ENCODE measurements at regions not wholly inside any gene's neighbourhood (a gene's known extent, or its start where the extent isn't known, plus 50 kb on each side); places are given as distances from the start of the nearest gene placed in this dataset.

GRCh38 chr7:132061937-132062336 lies 505.5 kb upstream of the PODXL start:
- ChIA-PET POLR2A (ENCODE audit: partially characterized antibody) (no interaction called here), CTCF (ENCODE audit: partially characterized antibody) (no interaction called here)
- intact Hi-C loops (cut with micrococcal nuclease), result no loop called here
- Mint-ChIP-seq H3K4me1 (no peaks in the 10 kb centered on the region), H3K9me3 (peaks cover 0 to 7% (median 3%) of the 10 kb centered on the region in 8 donors), H3K27ac (no peak overlapping the region), H3K4me3 (no peak overlapping the region), H3K36me3 (no peaks in the 10 kb centered on the region), H3K27me3 (peaks cover 0 to 3% of the 10 kb centered on the region in 2 donors)
- Histone ChIP-seq H3K4me1 (ENCODE audit: insufficient read depth, low read length) (no peaks in the 10 kb centered on the region), H3K4me3 (ENCODE audit: low read length in 2 of 2) (no peak overlapping the region), H3K27ac (ENCODE audit: low read depth, low read length) (no peak overlapping the region), H3K36me3 (ENCODE audit: insufficient read depth, low read length) (no peaks in the 10 kb centered on the region), H3K9me3 (ENCODE audit: control insufficient read depth in 1 of 2, low read length in 2 of 2) (no peaks in the 10 kb centered on the region), H3K27me3 (ENCODE audit: insufficient read depth, low read length) (no peaks in the 10 kb centered on the region)
- DNase-seq, result no peak

DNA sequence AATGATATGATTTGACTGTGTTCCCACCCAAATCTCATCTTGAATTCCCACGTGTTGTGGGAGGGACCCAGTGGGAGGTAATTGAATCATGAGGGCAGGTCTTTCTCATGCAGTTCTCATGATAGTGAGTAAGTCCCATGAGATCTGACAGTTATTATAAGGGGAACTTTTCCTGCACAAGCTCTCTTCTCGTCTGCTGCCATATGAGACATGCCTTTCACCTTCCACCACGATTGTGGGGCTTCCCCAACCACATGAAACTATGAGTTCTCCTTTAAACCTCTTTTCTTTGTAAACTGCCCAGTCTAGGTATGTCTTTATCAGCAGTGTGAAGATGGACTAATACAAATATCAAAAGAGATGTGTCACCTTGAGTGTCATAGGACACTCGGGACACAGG lies 502.7 kb upstream of the PODXL start:
- CTCF ChIA-PET (ENCODE audit: partially characterized antibody), result no interaction called here
- intact Hi-C loops (cut with micrococcal nuclease), result no loop called here
- H3K27ac Mint-ChIP-seq, result no peak overlapping the region

DNA sequence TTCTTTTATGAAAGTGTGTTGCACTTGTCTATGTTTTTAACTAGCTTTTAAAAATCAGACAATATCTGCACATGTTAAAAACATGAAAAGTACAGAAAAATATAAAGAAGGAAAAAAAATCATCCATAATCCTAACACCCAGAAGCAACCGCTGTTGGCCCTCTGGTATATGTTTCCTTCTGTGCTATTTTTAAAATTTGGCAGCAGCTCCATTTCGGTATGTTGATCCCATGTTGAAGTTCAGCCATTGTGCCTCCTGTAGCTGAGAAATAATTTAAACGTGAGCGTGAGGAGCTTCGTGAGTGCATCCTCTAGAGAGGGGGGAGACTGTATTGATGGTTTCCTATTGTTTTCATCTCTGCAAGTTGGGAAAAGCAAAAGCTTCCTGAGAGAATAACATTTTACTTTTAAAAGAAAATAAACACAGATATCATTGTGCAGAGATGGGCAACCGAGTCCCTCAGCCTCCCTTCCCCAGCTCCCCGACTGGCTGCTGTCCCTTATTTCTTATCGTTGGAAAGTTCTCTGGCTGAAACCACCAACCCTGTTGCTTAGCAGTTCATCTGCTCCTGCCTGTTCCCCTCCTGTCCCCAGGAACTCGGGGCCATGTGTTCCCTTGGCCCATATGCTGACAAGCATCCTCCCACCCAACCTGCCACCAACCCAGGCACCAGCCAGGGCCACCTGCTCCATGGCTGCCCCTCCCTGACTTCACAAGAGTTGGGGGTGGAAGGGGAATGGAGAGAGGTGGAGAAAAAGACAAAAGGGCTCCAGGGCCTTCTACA lies 499.1 kb upstream of the PODXL start:
- Histone ChIP-seq H3K4me3 (ENCODE audit: low read length in 2 of 2) (no peak overlapping the region), H3K4me1 (ENCODE audit: insufficient read depth, low read length) (no peaks in the 10 kb centered on the region), H3K9me3 (ENCODE audit: control insufficient read depth in 1 of 2, low read length in 2 of 2) (no peaks in the 10 kb centered on the region), H3K36me3 (ENCODE audit: insufficient read depth, low read length) (no peaks in the 10 kb centered on the region), H3K27ac (ENCODE audit: low read depth, low read length) (no peak overlapping the region), H3K27me3 (ENCODE audit: insufficient read depth, low read length) (no peaks in the 10 kb centered on the region)
- peaks cover 0 to 14% (median 3%) of the 10 kb centered on the region in 8 donors for H3K9me3 Mint-ChIP-seq
- no peaks in the 10 kb centered on the region for H3K36me3 Mint-ChIP-seq
- ChIA-PET CTCF (ENCODE audit: partially characterized antibody) (interaction anchor here (1.4 kb wide), 1 partner anchor 13 kb away, joined by 6 read pairs; no protein-coding TSS in a partner anchor), POLR2A (ENCODE audit: partially characterized antibody) (no interaction called here)
- no peak for DNase-seq
- H3K27ac Mint-ChIP-seq, result no peak overlapping the region
- no peak overlapping the region for H3K4me3 Mint-ChIP-seq
- intact Hi-C loops (cut with micrococcal nuclease), result no loop called here
- peaks cover 0 to 3% of the 10 kb centered on the region in 2 donors for H3K27me3 Mint-ChIP-seq
- H3K4me1 Mint-ChIP-seq, result no peaks in the 10 kb centered on the region

More for the DNA sequence above, 502.7 kb upstream of the PODXL start:
- Histone ChIP-seq H3K4me1 (ENCODE audit: insufficient read depth, low read length) (no peaks in the 10 kb centered on the region), H3K27me3 (ENCODE audit: insufficient read depth, low read length) (no peaks in the 10 kb centered on the region), H3K27ac (ENCODE audit: low read depth, low read length) (no peak overlapping the region), H3K9me3 (ENCODE audit: control insufficient read depth in 1 of 2, low read length in 2 of 2) (no peaks in the 10 kb centered on the region), H3K4me3 (ENCODE audit: low read length in 2 of 2) (no peak overlapping the region), H3K36me3 (ENCODE audit: insufficient read depth, low read length) (no peaks in the 10 kb centered on the region)
- Mint-ChIP-seq H3K4me1 (no peaks in the 10 kb centered on the region), H3K9me3 (peaks cover 0 to 12% (median 3%) of the 10 kb centered on the region in 8 donors), H3K36me3 (no peaks in the 10 kb centered on the region), H3K27me3 (peaks cover 2 to 3% of the 10 kb centered on the region in 2 donors), H3K4me3 (no peak overlapping the region)
- POLR2A ChIA-PET (ENCODE audit: partially characterized antibody), result no interaction called here
- DNase-seq, result no peak

GRCh38 chr7:132053871-132054270 lies 497.4 kb upstream of the PODXL start:
- H3K27ac Mint-ChIP-seq, result no peak overlapping the region
- H3K36me3 Mint-ChIP-seq, result no peaks in the 10 kb centered on the region
- Histone ChIP-seq H3K4me3 (ENCODE audit: low read length in 2 of 2) (no peak overlapping the region), H3K9me3 (ENCODE audit: control insufficient read depth in 1 of 2, low read length in 2 of 2) (no peaks in the 10 kb centered on the region), H3K27me3 (ENCODE audit: insufficient read depth, low read length) (no peaks in the 10 kb centered on the region), H3K27ac (ENCODE audit: low read depth, low read length) (no peak overlapping the region), H3K4me1 (ENCODE audit: insufficient read depth, low read length) (no peaks in the 10 kb centered on the region), H3K36me3 (ENCODE audit: insufficient read depth, low read length) (no peaks in the 10 kb centered on the region)
- ChIA-PET CTCF (ENCODE audit: partially characterized antibody) (interaction anchor here (1.2 kb wide), 1 partner anchor 8 kb away, joined by 3 read pairs; no protein-coding TSS in a partner anchor), POLR2A (ENCODE audit: partially characterized antibody) (no interaction called here)
- no peak overlapping the region for H3K4me3 Mint-ChIP-seq
- H3K9me3 Mint-ChIP-seq, result peaks cover 0 to 14% (median 3%) of the 10 kb centered on the region in 8 donors
- no peaks in the 10 kb centered on the region for H3K4me1 Mint-ChIP-seq
- peaks cover 3 to 5% of the 10 kb centered on the region in 2 donors for H3K27me3 Mint-ChIP-seq
- no peak for DNase-seq
- intact Hi-C loops (cut with micrococcal nuclease), result no loop called here

DNA sequence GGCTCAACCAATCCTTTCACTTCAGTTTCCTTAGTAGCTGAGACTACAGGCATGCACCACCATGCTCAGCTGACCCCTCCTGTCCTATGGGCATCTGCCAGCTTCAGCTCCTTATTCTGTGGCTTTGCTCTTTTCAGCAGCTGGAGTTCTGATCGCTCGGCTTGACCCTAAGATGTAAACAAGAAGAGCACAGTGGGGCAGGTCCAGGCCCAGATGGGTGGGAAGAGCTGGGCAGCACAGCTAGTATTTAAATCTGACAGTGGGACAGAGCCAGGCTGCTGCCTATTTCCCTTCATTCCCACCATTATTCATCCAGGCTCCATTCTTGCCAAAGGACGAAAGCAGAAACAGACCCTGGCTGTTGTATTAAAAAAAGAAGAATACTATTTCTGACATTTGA lies 494.9 kb upstream of the PODXL start:
- no peak overlapping the region for H3K4me3 ChIP-seq (ENCODE audit: low read length in 2 of 2)
- H3K9me3 ChIP-seq (ENCODE audit: control insufficient read depth in 1 of 2, low read length in 2 of 2), result no peaks in the 10 kb centered on the region
- Mint-ChIP-seq H3K27ac (no peak overlapping the region), H3K36me3 (no peaks in the 10 kb centered on the region), H3K4me1 (no peaks in the 10 kb centered on the region), H3K27me3 (peaks cover 3 to 5% of the 10 kb centered on the region in 2 donors), H3K9me3 (peaks cover 0 to 7% (median 0%) of the 10 kb centered on the region in 8 donors), H3K4me3 (no peak overlapping the region)
- CTCF ChIA-PET (ENCODE audit: partially characterized antibody), result no interaction called here
- DNase-seq, result no peak
- H3K27ac ChIP-seq (ENCODE audit: low read depth, low read length), result no peak overlapping the region
- POLR2A ChIA-PET (ENCODE audit: partially characterized antibody), result no interaction called here
- no peaks in the 10 kb centered on the region for H3K4me1 ChIP-seq (ENCODE audit: insufficient read depth, low read length)
- intact Hi-C loops (cut with micrococcal nuclease), result no loop called here
- H3K36me3 ChIP-seq (ENCODE audit: insufficient read depth, low read length), result no peaks in the 10 kb centered on the region
- no peaks in the 10 kb centered on the region for H3K27me3 ChIP-seq (ENCODE audit: insufficient read depth, low read length)

DNA sequence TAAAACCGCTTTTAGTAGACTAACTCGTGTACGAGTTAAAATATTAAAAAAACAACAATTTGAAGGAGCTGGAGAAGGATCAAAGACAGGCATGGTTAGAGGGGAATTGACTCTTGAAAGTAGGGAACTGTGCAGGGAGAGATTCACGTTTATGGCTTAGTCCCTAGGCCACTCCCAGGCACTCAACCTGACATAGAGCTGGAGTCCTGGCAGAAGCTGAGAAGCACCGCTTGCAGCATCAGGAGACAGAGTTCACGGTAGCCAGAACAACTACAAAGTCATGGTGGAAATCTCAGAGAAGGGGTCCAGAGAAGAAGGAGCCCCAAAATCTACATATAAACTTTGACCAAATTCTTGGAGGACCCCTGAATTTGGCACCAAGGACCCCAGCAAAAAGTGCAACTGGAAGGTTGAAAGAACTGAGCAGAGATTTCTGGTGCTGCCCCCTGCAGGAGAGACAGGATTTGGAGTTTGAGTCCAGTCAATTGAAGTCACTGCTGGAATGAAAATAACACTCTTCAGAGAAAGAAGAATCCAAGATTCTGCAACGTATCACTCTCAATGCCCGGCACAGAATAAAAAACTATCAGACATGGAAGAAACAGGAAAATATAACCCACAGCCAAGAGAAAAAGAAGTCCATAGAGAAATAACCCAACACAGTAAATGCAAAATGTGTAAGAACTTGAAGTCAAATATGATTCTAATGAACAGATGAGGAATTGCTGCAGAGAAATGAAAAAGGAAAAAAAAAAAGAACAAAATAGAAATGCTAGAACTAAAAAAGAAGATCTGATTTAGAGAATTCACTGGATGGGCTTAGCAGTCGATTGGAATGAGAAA lies 493.3 kb upstream of the PODXL start:
- CTCF ChIA-PET (ENCODE audit: partially characterized antibody), result interaction anchor here (1.8 kb wide), 1 partner anchor 359 kb away, joined by 4 read pairs; no protein-coding TSS in a partner anchor
- peaks cover 3% of the 10 kb centered on the region in 2 donors for H3K27me3 Mint-ChIP-seq

DNA sequence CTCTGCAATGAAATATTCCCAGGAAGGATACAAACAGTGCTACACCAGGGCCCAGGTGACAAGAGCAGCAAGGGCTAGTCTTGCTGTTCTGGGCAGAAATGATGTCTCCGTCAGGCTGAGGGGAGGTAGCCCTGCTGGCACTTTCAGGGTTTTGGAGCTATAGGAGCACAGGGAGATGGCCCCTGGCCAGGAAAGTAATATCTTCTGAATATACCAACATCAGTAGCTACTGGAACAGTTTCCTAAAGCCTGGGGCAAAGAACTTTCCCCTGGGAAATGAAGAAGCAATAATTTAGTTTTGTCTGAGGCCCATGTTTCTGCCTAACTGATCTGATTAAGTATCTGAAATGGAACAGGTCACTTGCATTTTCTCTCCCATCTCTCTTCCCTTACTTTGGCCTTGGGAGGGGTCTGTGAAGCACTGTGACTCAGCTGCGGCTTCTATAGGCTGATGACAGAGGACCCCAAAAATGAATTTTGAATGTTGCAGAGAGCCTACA lies 489.1 kb upstream of the PODXL start:
- Mint-ChIP-seq H3K9me3 (peaks cover 0 to 4% (median 0%) of the 10 kb centered on the region in 8 donors), H3K4me1 (no peaks in the 10 kb centered on the region), H3K27ac (no peak overlapping the region), H3K4me3 (no peak overlapping the region), H3K36me3 (no peaks in the 10 kb centered on the region), H3K27me3 (peaks cover 2 to 3% of the 10 kb centered on the region in 2 donors)
- ChIA-PET CTCF (ENCODE audit: partially characterized antibody) (interaction anchor here (1.0 kb wide), 1 partner anchor 9 kb away, joined by 3 read pairs; no protein-coding TSS in a partner anchor), POLR2A (ENCODE audit: partially characterized antibody) (no interaction called here)
- no peak overlapping the region for H3K27ac ChIP-seq (ENCODE audit: low read depth, low read length)
- no peak overlapping the region for H3K4me3 ChIP-seq (ENCODE audit: low read length in 2 of 2)
- H3K27me3 ChIP-seq (ENCODE audit: insufficient read depth, low read length), result no peaks in the 10 kb centered on the region
- no peaks in the 10 kb centered on the region for H3K4me1 ChIP-seq (ENCODE audit: insufficient read depth, low read length)
- intact Hi-C loops (cut with micrococcal nuclease), result no loop called here
- no peaks in the 10 kb centered on the region for H3K9me3 ChIP-seq (ENCODE audit: control insufficient read depth in 1 of 2, low read length in 2 of 2)
- H3K36me3 ChIP-seq (ENCODE audit: insufficient read depth, low read length), result no peaks in the 10 kb centered on the region
- DNase-seq, result no peak

More for the DNA sequence above, 493.3 kb upstream of the PODXL start:
- no peaks in the 10 kb centered on the region for H3K9me3 ChIP-seq (ENCODE audit: control insufficient read depth in 1 of 2, low read length in 2 of 2)
- POLR2A ChIA-PET (ENCODE audit: partially characterized antibody), result no interaction called here
- no peak overlapping the region for H3K27ac ChIP-seq (ENCODE audit: low read depth, low read length)
- intact Hi-C loops (cut with micrococcal nuclease), result no loop called here
- Mint-ChIP-seq H3K4me3 (no peak overlapping the region), H3K4me1 (no peaks in the 10 kb centered on the region), H3K36me3 (no peaks in the 10 kb centered on the region), H3K9me3 (peaks cover 0 to 7% (median 0%) of the 10 kb centered on the region in 8 donors), H3K27ac (no peak overlapping the region)
- H3K36me3 ChIP-seq (ENCODE audit: insufficient read depth, low read length), result no peaks in the 10 kb centered on the region
- no peak overlapping the region for H3K4me3 ChIP-seq (ENCODE audit: low read length in 2 of 2)
- no peaks in the 10 kb centered on the region for H3K27me3 ChIP-seq (ENCODE audit: insufficient read depth, low read length)
- no peaks in the 10 kb centered on the region for H3K4me1 ChIP-seq (ENCODE audit: insufficient read depth, low read length)
- no peak for DNase-seq

Measured in CD4-positive, alpha-beta memory T cell (primary cell).